GM12892 (cell line): ENCODE measurements at regions not wholly inside any gene's neighbourhood (a gene's known extent, or its start where the extent isn't known, plus 50 kb on each side); places are given as distances from the start of the nearest gene placed in this dataset.

Source experiments
- POLR2A ChIP-seq: IDR thresholded peaks from 2 replicates; pipeline ENCODE4 v1.6.1; 2011; ENCODE audit warnings: low read depth, low read length, control low read depth
- POLR2AphosphoS5 ChIP-seq: IDR thresholded peaks from 2 replicates; pipeline ENCODE4 v1.6.1; 2011; ENCODE audit warnings: low read depth, low read length, control low read depth
- TAF1 ChIP-seq: IDR thresholded peaks from 2 replicates; pipeline ENCODE4 v1.6.1; 2011; ENCODE audit warnings: low read depth, mild to moderate bottlenecking, control low read depth, low read length, borderline replicate concordance

DNA sequence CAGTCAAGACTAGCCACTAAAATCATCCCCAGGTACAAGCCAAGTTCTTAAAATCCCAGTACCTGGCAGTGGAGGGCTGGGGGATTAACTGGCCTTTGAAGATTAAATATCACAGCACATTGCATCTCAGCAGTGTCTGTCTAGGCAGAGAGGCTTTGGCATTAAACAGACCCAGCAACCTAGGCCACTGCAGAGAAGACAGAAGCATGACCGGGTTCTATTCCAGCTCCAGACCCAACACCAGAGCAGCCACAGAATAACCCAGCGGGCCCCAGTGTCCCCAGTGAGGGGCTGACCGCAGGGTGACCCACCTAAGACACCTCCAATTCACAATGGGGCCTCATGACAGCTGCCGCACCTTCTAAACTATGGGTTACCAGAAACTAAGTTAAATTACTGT, 88.2 kb downstream of the SHANK2 start:
- no peak for TF ChIP-seq POLR2AphosphoS5
- no peak for TF ChIP-seq TAF1
- no peak for TF ChIP-seq POLR2A
